ENCODE measurements at regions not wholly inside any gene's neighbourhood (a gene's known extent, or its start where the extent isn't known, plus 50 kb on each side); places are given as distances from the start of the nearest gene placed in this dataset.

DNA sequence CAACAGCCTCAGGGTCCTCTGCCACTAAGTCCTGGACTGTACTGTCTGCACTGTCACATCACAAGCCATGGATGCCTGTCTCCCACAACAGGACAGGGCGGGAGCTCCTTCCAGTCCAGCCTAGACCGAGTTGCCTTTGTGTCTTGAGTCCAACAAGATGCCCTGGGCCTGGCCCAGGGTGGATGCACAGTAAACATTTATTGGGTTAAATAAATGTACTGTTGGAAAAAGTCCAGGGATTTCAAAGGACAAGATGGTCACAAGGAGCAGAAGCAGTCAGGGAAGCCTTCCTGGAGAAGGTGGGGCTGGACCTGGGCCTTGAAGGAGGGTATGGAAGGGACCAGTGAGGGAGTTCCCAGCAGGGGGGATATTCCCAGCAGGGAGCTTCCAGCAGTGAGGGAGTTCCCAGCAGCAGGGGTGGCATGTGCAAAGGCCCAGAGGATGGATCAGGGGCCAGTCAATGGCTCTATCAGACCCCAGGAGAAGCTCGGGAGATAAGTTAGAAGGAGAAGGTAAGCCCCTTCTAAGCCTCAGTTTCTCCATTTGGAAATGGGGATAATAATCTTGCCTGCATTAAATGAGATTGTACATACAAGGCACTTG is 72.7 kb upstream of the NEURL1B start:
- peaks cover 18% of the 10 kb centered on the region for H3K27me3 Mint-ChIP-seq (ENCODE audit: low read depth)
- peaks cover 23% of the 10 kb centered on the region for H3K4me1 Mint-ChIP-seq
- H3K27ac Mint-ChIP-seq = peak overlapping the region in 1 of 3 experiments; percentile 9
- no peak overlapping the region for H3K4me3 Mint-ChIP-seq
- H3K36me3 Mint-ChIP-seq (ENCODE audit: low read depth) = no peaks in the 10 kb centered on the region
- H3K9me3 Mint-ChIP-seq = no peaks in the 10 kb centered on the region
- TF ChIP-seq, protein P1, sequence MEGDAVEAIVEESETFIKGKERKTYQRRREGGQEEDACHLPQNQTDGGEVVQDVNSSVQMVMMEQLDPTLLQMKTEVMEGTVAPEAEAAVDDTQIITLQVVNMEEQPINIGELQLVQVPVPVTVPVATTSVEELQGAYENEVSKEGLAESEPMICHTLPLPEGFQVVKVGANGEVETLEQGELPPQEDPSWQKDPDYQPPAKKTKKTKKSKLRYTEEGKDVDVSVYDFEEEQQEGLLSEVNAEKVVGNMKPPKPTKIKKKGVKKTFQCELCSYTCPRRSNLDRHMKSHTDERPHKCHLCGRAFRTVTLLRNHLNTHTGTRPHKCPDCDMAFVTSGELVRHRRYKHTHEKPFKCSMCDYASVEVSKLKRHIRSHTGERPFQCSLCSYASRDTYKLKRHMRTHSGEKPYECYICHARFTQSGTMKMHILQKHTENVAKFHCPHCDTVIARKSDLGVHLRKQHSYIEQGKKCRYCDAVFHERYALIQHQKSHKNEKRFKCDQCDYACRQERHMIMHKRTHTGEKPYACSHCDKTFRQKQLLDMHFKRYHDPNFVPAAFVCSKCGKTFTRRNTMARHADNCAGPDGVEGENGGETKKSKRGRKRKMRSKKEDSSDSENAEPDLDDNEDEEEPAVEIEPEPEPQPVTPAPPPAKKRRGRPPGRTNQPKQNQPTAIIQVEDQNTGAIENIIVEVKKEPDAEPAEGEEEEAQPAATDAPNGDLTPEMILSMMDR (IDR thresholded peaks at IDR 0.05; ENCODE audit: unreplicated experiment in 3 of 3) = no peak

DNA sequence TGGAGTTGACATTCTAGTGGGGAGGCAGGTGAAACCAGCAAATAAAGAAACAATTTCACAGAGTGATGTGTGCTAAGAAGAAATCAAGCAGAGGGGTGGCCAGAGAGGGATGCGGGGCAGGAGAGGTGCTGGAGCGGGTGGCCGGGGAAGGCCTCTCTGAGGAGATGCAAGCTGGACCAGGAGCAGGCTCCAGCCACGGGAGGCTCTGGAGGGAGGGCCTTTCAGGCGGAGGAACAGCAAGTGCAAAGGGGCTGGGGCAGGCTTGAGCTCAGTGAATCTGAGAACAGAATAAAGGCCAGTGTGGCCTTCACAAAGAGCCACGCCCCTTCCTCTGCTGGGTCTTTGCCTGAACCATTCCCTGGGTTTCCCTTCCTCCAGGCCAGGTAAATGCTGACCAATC is 73.2 kb upstream of the NEURL1B start:
- Mint-ChIP-seq H3K9me3 (no peaks in the 10 kb centered on the region), H3K4me1 (peaks cover 23% of the 10 kb centered on the region), H3K27me3 (ENCODE audit: low read depth) (peaks cover 18% of the 10 kb centered on the region), H3K27ac (no peak overlapping the region), H3K36me3 (ENCODE audit: low read depth) (no peaks in the 10 kb centered on the region), H3K4me3 (no peak overlapping the region)
- TF ChIP-seq, protein P1 (IDR thresholded peaks at IDR 0.05; ENCODE audit: unreplicated experiment in 3 of 3) = no peak

DNA sequence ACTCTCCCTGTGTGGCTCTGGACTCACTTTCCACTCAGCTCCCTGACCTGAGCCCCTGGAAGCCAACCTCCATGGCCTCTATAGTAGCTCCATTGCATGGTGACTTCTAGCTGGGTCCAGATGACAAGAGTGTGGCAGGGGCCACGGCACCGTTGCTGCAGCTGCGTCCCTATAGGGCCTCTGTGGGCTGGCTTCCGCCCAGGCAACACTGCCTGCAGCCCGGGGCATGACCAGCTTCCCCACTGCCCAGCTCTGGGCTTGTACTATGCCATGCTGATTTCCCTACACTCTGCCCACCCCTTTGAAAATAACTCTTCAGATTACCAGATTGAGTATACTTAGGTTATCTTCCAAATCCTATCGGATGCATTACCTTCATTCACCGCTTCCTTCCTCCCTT is 73.8 kb upstream of the NEURL1B start:
- H3K4me3 Mint-ChIP-seq = no peak overlapping the region
- peak overlapping the region in 1 of 3 experiments; percentile 45 for H3K27ac Mint-ChIP-seq
- no peaks in the 10 kb centered on the region for H3K9me3 Mint-ChIP-seq
- no peaks in the 10 kb centered on the region for H3K36me3 Mint-ChIP-seq (ENCODE audit: low read depth)
- peaks cover 23% of the 10 kb centered on the region for H3K4me1 Mint-ChIP-seq
- TF ChIP-seq, protein P1 (IDR thresholded peaks at IDR 0.05; ENCODE audit: unreplicated experiment in 3 of 3) = no peak
- peaks cover 18% of the 10 kb centered on the region for H3K27me3 Mint-ChIP-seq (ENCODE audit: low read depth)

DNA sequence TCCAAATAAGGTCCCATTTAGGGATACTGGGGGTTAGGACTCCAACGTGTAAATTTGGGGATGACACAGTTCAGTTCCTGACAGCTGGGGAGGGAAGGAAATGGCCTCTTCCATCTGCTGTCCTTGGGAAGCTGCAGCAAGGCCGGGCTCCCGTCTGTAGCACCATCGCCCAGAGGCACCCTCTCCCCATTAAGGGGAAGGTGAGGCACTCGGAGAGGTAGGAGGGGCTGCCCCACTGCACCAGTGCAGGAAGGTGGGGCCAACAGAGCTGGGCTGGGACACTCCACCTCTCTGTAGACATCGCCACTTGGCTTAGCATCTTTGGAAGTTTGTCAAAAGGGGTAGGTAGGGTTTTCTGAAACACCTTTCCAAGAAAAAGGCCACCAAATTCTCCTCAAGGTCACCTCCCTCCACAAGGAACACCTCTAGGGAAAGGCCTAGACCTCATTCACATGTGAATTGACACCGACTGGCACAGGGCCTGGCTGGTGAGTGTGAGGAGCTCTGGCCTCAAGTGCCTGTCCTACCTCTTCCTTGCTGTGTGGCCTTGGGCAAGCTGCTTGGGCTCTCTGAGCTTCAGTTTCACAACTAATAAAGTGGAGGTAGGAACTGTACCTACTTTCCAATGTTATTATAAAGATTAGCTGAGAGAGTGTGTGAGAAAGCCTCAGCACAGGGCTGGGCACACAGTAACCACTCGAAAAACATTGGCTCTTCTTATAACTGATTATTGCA is 75.0 kb upstream of the NEURL1B start:
- Mint-ChIP-seq H3K27ac (no peak overlapping the region), H3K4me3 (no peak overlapping the region), H3K9me3 (no peaks in the 10 kb centered on the region), H3K27me3 (ENCODE audit: low read depth) (peaks cover 20% of the 10 kb centered on the region), H3K4me1 (peaks cover 18% of the 10 kb centered on the region), H3K36me3 (ENCODE audit: low read depth) (no peaks in the 10 kb centered on the region)
- TF ChIP-seq, protein P1 (IDR thresholded peaks at IDR 0.05; ENCODE audit: unreplicated experiment in 3 of 3) = no peak

DNA sequence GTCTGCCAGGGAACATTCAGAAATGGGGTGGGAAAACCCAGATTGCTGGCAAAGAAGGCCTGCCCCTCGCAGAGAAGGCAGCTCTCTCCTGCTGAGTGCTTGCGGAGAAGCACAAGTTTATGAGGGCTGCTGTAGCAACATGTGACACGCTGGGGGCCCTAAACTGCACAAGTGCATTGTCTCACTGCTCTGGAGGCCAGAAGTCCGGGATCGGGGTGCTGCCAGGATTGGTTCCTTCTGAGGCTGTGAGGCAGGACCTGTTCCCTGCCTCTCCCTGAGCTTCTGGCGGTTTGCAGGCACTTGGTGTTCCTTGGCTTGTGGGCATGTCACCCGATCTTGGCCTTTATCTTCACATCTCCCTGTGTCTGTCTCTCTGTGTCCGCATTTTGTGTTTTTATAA is 75.6 kb upstream of the NEURL1B start:
- TF ChIP-seq, protein P1 (IDR thresholded peaks at IDR 0.05; ENCODE audit: unreplicated experiment in 3 of 3) = no peak
- Mint-ChIP-seq H3K4me1 (peaks cover 16% of the 10 kb centered on the region), H3K9me3 (no peaks in the 10 kb centered on the region), H3K27me3 (ENCODE audit: low read depth) (peaks cover 19% of the 10 kb centered on the region), H3K4me3 (no peak overlapping the region), H3K27ac (no peak overlapping the region), H3K36me3 (ENCODE audit: low read depth) (no peaks in the 10 kb centered on the region)

DNA sequence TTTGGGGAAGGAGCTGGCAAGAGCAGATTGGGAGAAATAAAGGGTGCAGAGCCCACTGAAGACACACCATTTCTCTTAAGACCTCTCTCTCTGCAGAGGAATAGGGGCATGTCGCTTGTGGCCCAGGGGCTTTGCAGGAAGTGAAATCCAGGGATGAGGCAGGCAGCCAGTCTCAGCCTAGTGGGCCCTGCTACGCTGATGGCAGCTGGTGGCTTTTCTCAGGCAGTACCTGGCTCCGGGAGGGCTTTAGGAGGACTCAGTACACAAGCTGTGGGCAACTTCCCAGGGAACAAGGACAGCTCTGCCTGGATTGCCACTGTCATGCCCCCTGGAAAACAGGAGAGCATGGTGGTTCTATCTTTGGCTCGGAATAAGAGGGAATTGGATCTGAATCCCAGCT is 76.2 kb upstream of the NEURL1B start:
- TF ChIP-seq, protein P1 (IDR thresholded peaks at IDR 0.05; ENCODE audit: unreplicated experiment in 3 of 3) = no peak
- Mint-ChIP-seq H3K27ac (no peak overlapping the region), H3K4me3 (no peak overlapping the region), H3K27me3 (ENCODE audit: low read depth) (peaks cover 19% of the 10 kb centered on the region), H3K36me3 (ENCODE audit: low read depth) (no peaks in the 10 kb centered on the region), H3K4me1 (peaks cover 11% of the 10 kb centered on the region), H3K9me3 (no peaks in the 10 kb centered on the region)

Measured in nephron (organoid).